ENCODE measurements at regions not wholly inside any gene's neighbourhood (a gene's known extent, or its start where the extent isn't known, plus 50 kb on each side); places are given as distances from the start of the nearest gene placed in this dataset.

DNA sequence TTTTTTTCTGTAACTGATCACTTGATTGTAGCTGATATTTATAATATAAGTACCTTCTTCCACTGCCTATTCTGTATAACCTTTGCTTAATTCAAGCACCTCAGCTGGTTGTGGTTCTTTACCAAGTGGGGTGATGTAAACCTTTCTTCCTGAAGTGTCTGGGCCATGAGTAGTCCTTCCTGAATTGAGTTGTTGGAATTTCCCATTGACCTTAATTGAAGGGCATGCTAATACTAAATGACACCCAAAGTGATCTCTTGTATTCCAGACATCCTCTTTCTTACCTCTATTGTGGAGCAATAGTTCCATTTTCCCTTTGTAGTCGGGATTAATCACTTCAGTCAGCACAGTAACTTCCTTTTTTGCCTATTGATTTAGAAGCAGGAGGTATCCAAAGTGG, 1496.8 kb upstream of the CELF4 start:
- TF ChIP-seq CTCF (IDR thresholded peaks at IDR 0.05) = no peak
- no peak for TF ChIP-seq POLR2A (IDR thresholded peaks at IDR 0.05)

Data from testis (tissue), 2 donors.